ENCODE measurements at regions not wholly inside any gene's neighbourhood (a gene's known extent, or its start where the extent isn't known, plus 50 kb on each side); places are given as distances from the start of the nearest gene placed in this dataset.

- Histone ChIP-seq H3K4me1 (no peaks in the 10 kb centered on the region), H3K27me3 (no peaks in the 10 kb centered on the region), H3K9me3 (no peaks in the 10 kb centered on the region), H3K36me3 (no peaks in the 10 kb centered on the region), H3K27ac (no peak overlapping the region), H3K4me3 (no peak overlapping the region)
- no peak for DNase-seq
- TF ChIP-seq POLR2A (IDR thresholded peaks at IDR 0.05) (no peak), CTCF (IDR thresholded peaks at IDR 0.05) (no peak)
These were observed 121.1 kb downstream of the HGF start for GRCh38 chr7:81648716-81649115.

GRCh38 chr7:81645435-81645834, 124.4 kb downstream of the HGF start:
- no peaks in the 10 kb centered on the region for H3K27me3 ChIP-seq

GRCh38 chr7:81641873-81642272, 128.0 kb downstream of the HGF start:
- Histone ChIP-seq H3K9me3 (no peaks in the 10 kb centered on the region), H3K27ac (no peak overlapping the region), H3K27me3 (no peaks in the 10 kb centered on the region), H3K4me3 (no peak overlapping the region), H3K36me3 (no peaks in the 10 kb centered on the region), H3K4me1 (no peaks in the 10 kb centered on the region)
- no peak for TF ChIP-seq CTCF (IDR thresholded peaks at IDR 0.05)
- TF ChIP-seq POLR2A (IDR thresholded peaks at IDR 0.05) = no peak
- no peak for DNase-seq

More at GRCh38 chr7:81645435-81645834, 124.4 kb downstream of the HGF start:
- Histone ChIP-seq H3K36me3 (no peaks in the 10 kb centered on the region), H3K4me1 (no peaks in the 10 kb centered on the region), H3K4me3 (no peak overlapping the region), H3K27ac (no peak overlapping the region), H3K9me3 (no peaks in the 10 kb centered on the region)
- TF ChIP-seq CTCF (IDR thresholded peaks at IDR 0.05) (no peak), POLR2A (IDR thresholded peaks at IDR 0.05) (no peak)
- DNase-seq = no peak

- no peak for DNase-seq
- H3K4me3 ChIP-seq = no peak overlapping the region
- no peak overlapping the region for H3K27ac ChIP-seq
- no peaks in the 10 kb centered on the region for H3K9me3 ChIP-seq
- no peaks in the 10 kb centered on the region for H3K27me3 ChIP-seq
- no peaks in the 10 kb centered on the region for H3K36me3 ChIP-seq
- no peaks in the 10 kb centered on the region for H3K4me1 ChIP-seq
- TF ChIP-seq CTCF (IDR thresholded peaks at IDR 0.05) = no peak
- no peak for TF ChIP-seq POLR2A (IDR thresholded peaks at IDR 0.05)
These were observed 131.6 kb downstream of the HGF start for GRCh38 chr7:81638198-81638597.

- Histone ChIP-seq H3K4me3 (no peak overlapping the region), H3K27ac (no peak overlapping the region), H3K36me3 (no peaks in the 10 kb centered on the region), H3K4me1 (no peaks in the 10 kb centered on the region), H3K9me3 (no peaks in the 10 kb centered on the region), H3K27me3 (no peaks in the 10 kb centered on the region)
- no peak for DNase-seq
- no peak for TF ChIP-seq CTCF (IDR thresholded peaks at IDR 0.05)
- TF ChIP-seq POLR2A (IDR thresholded peaks at IDR 0.05) = no peak
These were observed 132.3 kb downstream of the HGF start for GRCh38 chr7:81637534-81637933.

GRCh38 chr7:81632418-81632817, 137.4 kb downstream of the HGF start:
- no peaks in the 10 kb centered on the region for H3K36me3 ChIP-seq
- H3K4me3 ChIP-seq = no peak overlapping the region
- no peak overlapping the region for H3K27ac ChIP-seq
- H3K4me1 ChIP-seq = no peaks in the 10 kb centered on the region
- TF ChIP-seq CTCF (IDR thresholded peaks at IDR 0.05) (no peak), POLR2A (IDR thresholded peaks at IDR 0.05) (no peak)
- H3K27me3 ChIP-seq = no peaks in the 10 kb centered on the region
- no peaks in the 10 kb centered on the region for H3K9me3 ChIP-seq
- no peak for DNase-seq
